ENCODE measurements at regions not wholly inside any gene's neighbourhood (a gene's known extent, or its start where the extent isn't known, plus 50 kb on each side); places are given as distances from the start of the nearest gene placed in this dataset.

GRCh38 chr14:76314521-76315034 is 61.4 kb upstream of the ESRRB start:
- no peak overlapping the region for H3K27ac Mint-ChIP-seq
- no peaks in the 10 kb centered on the region for H3K4me1 Mint-ChIP-seq
- no peaks in the 10 kb centered on the region for H3K9me3 Mint-ChIP-seq
- no peaks in the 10 kb centered on the region for H3K36me3 Mint-ChIP-seq
- H3K4me3 Mint-ChIP-seq = no peak overlapping the region
- peaks cover 17% of the 10 kb centered on the region for H3K27me3 Mint-ChIP-seq

GRCh38 chr14:76320486-76320885 is 55.5 kb upstream of the ESRRB start:
- Mint-ChIP-seq H3K27me3 (peaks cover 8% of the 10 kb centered on the region), H3K36me3 (peaks cover 2% of the 10 kb centered on the region), H3K27ac (no peak overlapping the region), H3K4me1 (peaks cover 0 to 2% (median 0%) of the 10 kb centered on the region in 3 donors), H3K4me3 (no peak overlapping the region), H3K9me3 (peaks cover 0 to 4% (median 0%) of the 10 kb centered on the region in 3 donors)

- peaks cover 0 to 2% (median 0%) of the 10 kb centered on the region in 3 donors for H3K4me1 Mint-ChIP-seq
- peaks cover 0 to 4% (median 0%) of the 10 kb centered on the region in 3 donors for H3K9me3 Mint-ChIP-seq
- peaks cover 9% of the 10 kb centered on the region for H3K27me3 Mint-ChIP-seq
- H3K27ac Mint-ChIP-seq = no peak overlapping the region
- no peak overlapping the region for H3K4me3 Mint-ChIP-seq
- peaks cover 2% of the 10 kb centered on the region for H3K36me3 Mint-ChIP-seq
Measured at GRCh38 chr14:76320975-76321374, 55.0 kb upstream of the ESRRB start.

- peaks cover 4% of the 10 kb centered on the region for H3K36me3 Mint-ChIP-seq
- peak overlapping the region in 1 of 3 donors; percentile 16 for H3K27ac Mint-ChIP-seq
- H3K27me3 Mint-ChIP-seq = peaks cover 11% of the 10 kb centered on the region
- H3K4me3 Mint-ChIP-seq = no peak overlapping the region
- peaks cover 0 to 4% (median 0%) of the 10 kb centered on the region in 3 donors for H3K9me3 Mint-ChIP-seq
- peaks cover 0 to 2% (median 0%) of the 10 kb centered on the region in 3 donors for H3K4me1 Mint-ChIP-seq
Measured at GRCh38 chr14:76322594-76323220, 53.2 kb upstream of the ESRRB start.

GRCh38 chr14:76323331-76324050 is 52.4 kb upstream of the ESRRB start:
- Mint-ChIP-seq H3K27me3 (peaks cover 16% of the 10 kb centered on the region), H3K27ac (no peak overlapping the region), H3K4me3 (no peak overlapping the region), H3K4me1 (peaks cover 0 to 2% (median 0%) of the 10 kb centered on the region in 3 donors), H3K9me3 (peaks cover 0 to 6% (median 0%) of the 10 kb centered on the region in 3 donors), H3K36me3 (peaks cover 4% of the 10 kb centered on the region)

GRCh38 chr14:76324133-76324532 is 51.8 kb upstream of the ESRRB start:
- H3K4me3 Mint-ChIP-seq = no peak overlapping the region
- H3K36me3 Mint-ChIP-seq = peaks cover 7% of the 10 kb centered on the region

More at GRCh38 chr14:76324133-76324532, 51.8 kb upstream of the ESRRB start:
- no peak overlapping the region for H3K27ac Mint-ChIP-seq
- H3K9me3 Mint-ChIP-seq = peaks cover 0 to 6% (median 0%) of the 10 kb centered on the region in 3 donors
- H3K27me3 Mint-ChIP-seq = peaks cover 22% of the 10 kb centered on the region
- H3K4me1 Mint-ChIP-seq = peaks cover 0 to 2% (median 0%) of the 10 kb centered on the region in 3 donors

Data from IgD-negative memory B cell (primary cell).